ENCODE measurements at regions not wholly inside any gene's neighbourhood (a gene's known extent, or its start where the extent isn't known, plus 50 kb on each side); places are given as distances from the start of the nearest gene placed in this dataset.
"Not testable (repeated sequence)": the region's sequence is repeated elsewhere in the genome, so short reads cannot be mapped to it uniquely, and the experiment has no call there.

GRCh38 chr3:66836363-66837152, 161.5 kb upstream of the KBTBD8 start:
- no peak for DNase-seq (ENCODE audit: extremely low read depth in 1 of 2, low read depth in 1 of 2)

- no peak for DNase-seq (ENCODE audit: extremely low read depth in 1 of 2, low read depth in 1 of 2)
These were observed 159.4 kb upstream of the KBTBD8 start for GRCh38 chr3:66838704-66839103.

- DNase-seq (ENCODE audit: extremely low read depth in 1 of 2, low read depth in 1 of 2) = no peak
These were observed 158.6 kb upstream of the KBTBD8 start for GRCh38 chr3:66839508-66839907.

- DNase-seq (ENCODE audit: extremely low read depth in 1 of 2, low read depth in 1 of 2) = not testable (repeated sequence)
These were observed 155.2 kb upstream of the KBTBD8 start for GRCh38 chr3:66842761-66843464.

GRCh38 chr3:66851894-66852613, 146.1 kb upstream of the KBTBD8 start:
- no peak for DNase-seq (ENCODE audit: extremely low read depth in 1 of 2, low read depth in 1 of 2)

GRCh38 chr3:66854601-66855151, 143.4 kb upstream of the KBTBD8 start:
- no peak for DNase-seq (ENCODE audit: extremely low read depth in 1 of 2, low read depth in 1 of 2)

GRCh38 chr3:66856533-66856932, 141.6 kb upstream of the KBTBD8 start:
- DNase-seq (ENCODE audit: extremely low read depth in 1 of 2, low read depth in 1 of 2) = no peak

- DNase-seq (ENCODE audit: extremely low read depth in 1 of 2, low read depth in 1 of 2) = no peak
These were observed 139.3 kb upstream of the KBTBD8 start for GRCh38 chr3:66858656-66859381.

- no peak for DNase-seq (ENCODE audit: extremely low read depth in 1 of 2, low read depth in 1 of 2)
These were observed 137.3 kb upstream of the KBTBD8 start for GRCh38 chr3:66860771-66861170.

GRCh38 chr3:66863205-66864111, 134.6 kb upstream of the KBTBD8 start:
- no peak for DNase-seq (ENCODE audit: extremely low read depth in 1 of 2, low read depth in 1 of 2)

GRCh38 chr3:66884659-66885058, 113.4 kb upstream of the KBTBD8 start:
- DNase-seq (ENCODE audit: extremely low read depth in 1 of 2, low read depth in 1 of 2) = no peak

- no peak for DNase-seq (ENCODE audit: extremely low read depth in 1 of 2, low read depth in 1 of 2)
These were observed 112.6 kb upstream of the KBTBD8 start for GRCh38 chr3:66885326-66886000.

- DNase-seq (ENCODE audit: extremely low read depth in 1 of 2, low read depth in 1 of 2) = no peak
These were observed 108.2 kb upstream of the KBTBD8 start for GRCh38 chr3:66889750-66890494.

- no peak for DNase-seq (ENCODE audit: extremely low read depth in 1 of 2, low read depth in 1 of 2)
These were observed 100.0 kb upstream of the KBTBD8 start for GRCh38 chr3:66898155-66898554.

- no peak for DNase-seq (ENCODE audit: extremely low read depth in 1 of 2, low read depth in 1 of 2)
These were observed 93.8 kb upstream of the KBTBD8 start for GRCh38 chr3:66904336-66904735.

- no peak for DNase-seq (ENCODE audit: extremely low read depth in 1 of 2, low read depth in 1 of 2)
These were observed 93.1 kb upstream of the KBTBD8 start for GRCh38 chr3:66904831-66905493.

GRCh38 chr3:66907136-66907535, 91.0 kb upstream of the KBTBD8 start:
- DNase-seq (ENCODE audit: extremely low read depth in 1 of 2, low read depth in 1 of 2) = no peak
